ENCODE measurements at regions not wholly inside any gene's neighbourhood (a gene's known extent, or its start where the extent isn't known, plus 50 kb on each side); places are given as distances from the start of the nearest gene placed in this dataset.

- TF ChIP-seq POLR2A (IDR thresholded peaks at IDR 0.05; ENCODE audit: low read depth, low read length) (no peak), RAD21 (IDR thresholded peaks at IDR 0.05; ENCODE audit: insufficient read depth, low read depth, low read length) (no peak), CREB1 (IDR thresholded peaks at IDR 0.05; ENCODE audit: low read depth) (no peak), POLR2AphosphoS5 (IDR thresholded peaks at IDR 0.05; ENCODE audit: low read length) (no peak), EZH2 (IDR thresholded peaks at IDR 0.05; ENCODE audit: borderline replicate concordance, control insufficient read depth, low read depth, low read length) (no peak), NBN (IDR thresholded peaks at IDR 0.05) (no peak), EP300 (IDR thresholded peaks at IDR 0.05; ENCODE audit: borderline replicate concordance in 1 of 2, control insufficient read depth in 1 of 2, low read depth in 2 of 2, low read length in 2 of 2) (no peak), CHD4 (IDR thresholded peaks at IDR 0.05) (no peak), JUND (IDR thresholded peaks at IDR 0.05; ENCODE audit: low read depth, low read length) (no peak), YY1 (IDR thresholded peaks at IDR 0.05; ENCODE audit: low read depth, low read length) (no peak), ZNF274 (IDR thresholded peaks at IDR 0.05; ENCODE audit: insufficient read depth, insufficient read length) (no peak)
- TF ChIP-seq, protein P1, sequence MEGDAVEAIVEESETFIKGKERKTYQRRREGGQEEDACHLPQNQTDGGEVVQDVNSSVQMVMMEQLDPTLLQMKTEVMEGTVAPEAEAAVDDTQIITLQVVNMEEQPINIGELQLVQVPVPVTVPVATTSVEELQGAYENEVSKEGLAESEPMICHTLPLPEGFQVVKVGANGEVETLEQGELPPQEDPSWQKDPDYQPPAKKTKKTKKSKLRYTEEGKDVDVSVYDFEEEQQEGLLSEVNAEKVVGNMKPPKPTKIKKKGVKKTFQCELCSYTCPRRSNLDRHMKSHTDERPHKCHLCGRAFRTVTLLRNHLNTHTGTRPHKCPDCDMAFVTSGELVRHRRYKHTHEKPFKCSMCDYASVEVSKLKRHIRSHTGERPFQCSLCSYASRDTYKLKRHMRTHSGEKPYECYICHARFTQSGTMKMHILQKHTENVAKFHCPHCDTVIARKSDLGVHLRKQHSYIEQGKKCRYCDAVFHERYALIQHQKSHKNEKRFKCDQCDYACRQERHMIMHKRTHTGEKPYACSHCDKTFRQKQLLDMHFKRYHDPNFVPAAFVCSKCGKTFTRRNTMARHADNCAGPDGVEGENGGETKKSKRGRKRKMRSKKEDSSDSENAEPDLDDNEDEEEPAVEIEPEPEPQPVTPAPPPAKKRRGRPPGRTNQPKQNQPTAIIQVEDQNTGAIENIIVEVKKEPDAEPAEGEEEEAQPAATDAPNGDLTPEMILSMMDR (IDR thresholded peaks at IDR 0.05 in 2 of 3, conservative IDR thresholded peaks at IDR 0.05 in 1 of 3; ENCODE audit: control insufficient read depth in 2 of 3, extremely low read depth in 1 of 3, insufficient read depth in 1 of 3, low read depth in 3 of 3, low read length in 3 of 3): no peak
- TF ChIP-seq, protein P2, sequence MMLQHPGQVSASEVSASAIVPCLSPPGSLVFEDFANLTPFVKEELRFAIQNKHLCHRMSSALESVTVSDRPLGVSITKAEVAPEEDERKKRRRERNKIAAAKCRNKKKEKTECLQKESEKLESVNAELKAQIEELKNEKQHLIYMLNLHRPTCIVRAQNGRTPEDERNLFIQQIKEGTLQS (IDR thresholded peaks at IDR 0.05; ENCODE audit: borderline replicate concordance, extremely low read depth, low read depth, low read length): no peak
- TF ChIP-seq, protein P3, sequence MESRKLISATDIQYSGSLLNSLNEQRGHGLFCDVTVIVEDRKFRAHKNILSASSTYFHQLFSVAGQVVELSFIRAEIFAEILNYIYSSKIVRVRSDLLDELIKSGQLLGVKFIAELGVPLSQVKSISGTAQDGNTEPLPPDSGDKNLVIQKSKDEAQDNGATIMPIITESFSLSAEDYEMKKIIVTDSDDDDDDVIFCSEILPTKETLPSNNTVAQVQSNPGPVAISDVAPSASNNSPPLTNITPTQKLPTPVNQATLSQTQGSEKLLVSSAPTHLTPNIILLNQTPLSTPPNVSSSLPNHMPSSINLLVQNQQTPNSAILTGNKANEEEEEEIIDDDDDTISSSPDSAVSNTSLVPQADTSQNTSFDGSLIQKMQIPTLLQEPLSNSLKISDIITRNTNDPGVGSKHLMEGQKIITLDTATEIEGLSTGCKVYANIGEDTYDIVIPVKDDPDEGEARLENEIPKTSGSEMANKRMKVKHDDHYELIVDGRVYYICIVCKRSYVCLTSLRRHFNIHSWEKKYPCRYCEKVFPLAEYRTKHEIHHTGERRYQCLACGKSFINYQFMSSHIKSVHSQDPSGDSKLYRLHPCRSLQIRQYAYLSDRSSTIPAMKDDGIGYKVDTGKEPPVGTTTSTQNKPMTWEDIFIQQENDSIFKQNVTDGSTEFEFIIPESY (IDR thresholded peaks at IDR 0.05): no peak
Measured at GRCh38 chr2:239853121-239853520, 172.0 kb downstream of the NDUFA10 start.

All from GM12878 (cell line).